WTC11 (cell line): ENCODE measurements at regions not wholly inside any gene's neighbourhood (a gene's known extent, or its start where the extent isn't known, plus 50 kb on each side); places are given as distances from the start of the nearest gene placed in this dataset.

Experiments
- ATAC-seq: fragments of 200-7000 bp; cut with Tn5 transposase; 2 replicates; pipeline ENCODE4 v1.10.0; 2021; ENCODE audit warnings: mild to moderate bottlenecking, moderate library complexity
- CTCF ChIA-PET: fragments of 300-600 bp; sonication (Branson Sonifier 250); formaldehyde crosslinking; loops from one replicate; lab custom pipeline; 2021; ENCODE audit warnings: antibody characterized with exemption; lab: Charles Lee
- POLR2A ChIA-PET: fragments of 350-600 bp; sonication (Branson Sonifier 250); formaldehyde crosslinking; loops from one replicate; lab custom pipeline; 2021; ENCODE audit warnings: antibody characterized with exemption; lab: Charles Lee
- DNase-seq: peaks from one replicate; pipeline ENCODE4 v3.0.0; 2021; ENCODE audit warnings: low spot score
- H3K27ac Mint-ChIP-seq: 2 replicates; pipeline ENCODE4 v1.8.0; 2021; ENCODE audit warnings: mixed read lengths
- H3K27me3 Mint-ChIP-seq: 2 replicates; pipeline ENCODE4 v1.8.0; 2021; ENCODE audit warnings: low read depth, mild to moderate bottlenecking, moderate library complexity, mixed read lengths
- H3K36me3 Mint-ChIP-seq: 2 replicates; pipeline ENCODE4 v1.8.0; 2021; ENCODE audit warnings: mixed read lengths
- H3K4me1 Mint-ChIP-seq: 2 replicates; pipeline ENCODE4 v1.8.0; 2022; ENCODE audit warnings: mixed read lengths
- H3K4me3 Mint-ChIP-seq: 2 replicates; pipeline ENCODE4 v1.8.0; 2021; ENCODE audit warnings: mild to moderate bottlenecking, moderate library complexity, mixed read lengths
- H3K9me3 Mint-ChIP-seq: 2 replicates; pipeline ENCODE4 v1.8.0; 2021; ENCODE audit warnings: mixed read lengths
- AFF4 ChIP-seq: sonication (generic); formaldehyde crosslinking; IDR thresholded peaks from 2 replicates; pipeline ENCODE4 v1.8.1; 2023; ENCODE audit warnings: mild to moderate bottlenecking, missing genetic modification reagents, borderline replicate concordance
- E2F4 ChIP-seq: sonication (generic); formaldehyde crosslinking; IDR thresholded peaks from 2 replicates; pipeline ENCODE4 v1.8.1; 2022; ENCODE audit warnings: low read depth, mild to moderate bottlenecking, moderate library complexity, missing genetic modification reagents, borderline replicate concordance
- GRHL2 ChIP-seq: fragments of 250-450 bp; sonication (Bioruptor Pico); IDR thresholded peaks from 2 replicates; pipeline ENCODE4 v1.8.0; 2022; ENCODE audit warnings: mild to moderate bottlenecking, moderate library complexity; ENCODE audit not compliant: insufficient replicate concordance, severe bottlenecking
- JUN ChIP-seq: sonication (generic); formaldehyde crosslinking; IDR thresholded peaks from 2 replicates; pipeline ENCODE4 v1.8.0; 2023; ENCODE audit warnings: mild to moderate bottlenecking, missing genetic modification reagents
- MYBL2 ChIP-seq: sonication (generic); formaldehyde crosslinking; IDR thresholded peaks from 2 replicates; pipeline ENCODE4 v1.8.1; 2023; ENCODE audit warnings: mild to moderate bottlenecking, moderate library complexity, missing genetic modification reagents
- PREB ChIP-seq: sonication (generic); formaldehyde crosslinking; IDR thresholded peaks from 2 replicates; pipeline ENCODE4 v1.8.1; 2022; ENCODE audit warnings: mild to moderate bottlenecking, missing genetic modification reagents, moderate library complexity, borderline replicate concordance
- PRRX2 ChIP-seq: fragments of 250-450 bp; sonication (Bioruptor Pico); IDR thresholded peaks from 2 replicates; pipeline ENCODE4 v1.8.0; 2021; ENCODE audit warnings: mild to moderate bottlenecking
- SMAD3 ChIP-seq: sonication (generic); formaldehyde crosslinking; IDR thresholded peaks from 2 replicates; pipeline ENCODE4 v1.8.0; 2022; ENCODE audit warnings: missing genetic modification reagents, mild to moderate bottlenecking, borderline replicate concordance
- ZNF263 ChIP-seq: sonication (generic); formaldehyde crosslinking; IDR thresholded peaks from 2 replicates; pipeline ENCODE4 v1.8.1; 2022; ENCODE audit warnings: low read depth, mild to moderate bottlenecking, moderate library complexity, missing genetic modification reagents
- ZNF423 ChIP-seq: fragments of 250-450 bp; sonication (Bioruptor Pico); IDR thresholded peaks from 2 replicates; pipeline ENCODE4 v2.1.2; 2022; ENCODE audit warnings: mild to moderate bottlenecking, moderate library complexity
- ZNF532 ChIP-seq: fragments of 250-450 bp; sonication (Bioruptor Pico); IDR thresholded peaks from 2 replicates; pipeline ENCODE4 v1.9.0; 2021; ENCODE audit warnings: mild to moderate bottlenecking, borderline replicate concordance
- TF ChIP-seq, protein P1 (sequence below): sonication (generic); formaldehyde crosslinking; IDR thresholded peaks from 2 replicates; pipeline ENCODE4 v1.8.0; 2022; ENCODE audit warnings: mild to moderate bottlenecking, missing genetic modification reagents
- TF ChIP-seq, protein P2 (sequence below): sonication (generic); formaldehyde crosslinking; IDR thresholded peaks from 2 replicates; pipeline ENCODE4 v1.8.1; 2022; ENCODE audit warnings: missing genetic modification reagents, borderline replicate concordance
- TF ChIP-seq, protein P3 (sequence below): sonication (generic); formaldehyde crosslinking; conservative IDR thresholded peaks from 2 replicates; pipeline ENCODE4 v1.8.1; 2023; ENCODE audit warnings: mild to moderate bottlenecking, low read depth, missing genetic modification reagents, moderate library complexity

DNA sequence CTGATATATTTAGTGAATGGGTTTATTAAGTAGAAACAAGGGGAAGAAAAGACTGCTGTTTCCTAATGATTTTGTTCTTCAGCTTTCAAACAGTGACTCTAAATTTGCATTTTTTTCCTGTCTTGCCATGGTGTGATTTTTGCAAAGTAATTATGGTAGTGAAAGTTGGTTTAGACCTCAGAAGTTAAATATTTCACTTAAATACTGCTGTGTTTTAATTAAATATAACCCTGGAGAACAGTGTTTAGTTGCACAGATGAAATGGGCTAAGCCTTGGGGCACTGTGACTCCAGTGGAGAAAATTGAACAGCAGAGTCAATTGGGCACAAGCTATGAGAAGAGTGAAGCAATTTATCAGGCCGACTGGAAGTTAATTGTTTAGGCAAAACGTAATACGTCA, 111.1 kb upstream of the MCHR2 start (continued):
- TF ChIP-seq ZNF532, result no peak
- TF ChIP-seq, protein P1, sequence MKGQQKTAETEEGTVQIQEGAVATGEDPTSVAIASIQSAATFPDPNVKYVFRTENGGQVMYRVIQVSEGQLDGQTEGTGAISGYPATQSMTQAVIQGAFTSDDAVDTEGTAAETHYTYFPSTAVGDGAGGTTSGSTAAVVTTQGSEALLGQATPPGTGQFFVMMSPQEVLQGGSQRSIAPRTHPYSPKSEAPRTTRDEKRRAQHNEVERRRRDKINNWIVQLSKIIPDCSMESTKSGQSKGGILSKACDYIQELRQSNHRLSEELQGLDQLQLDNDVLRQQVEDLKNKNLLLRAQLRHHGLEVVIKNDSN (CRISPR knock-in tag), result no peak
- no peak for TF ChIP-seq ZNF263 (CRISPR knock-in tag)
- no peak for TF ChIP-seq AFF4 (CRISPR knock-in tag)
- no peak for TF ChIP-seq MYBL2 (CRISPR knock-in tag)
- no peak for TF ChIP-seq JUN (CRISPR knock-in tag)
- TF ChIP-seq GRHL2 (CRISPR knock-in tag), result no peak
- no peak for TF ChIP-seq SMAD3

DNA sequence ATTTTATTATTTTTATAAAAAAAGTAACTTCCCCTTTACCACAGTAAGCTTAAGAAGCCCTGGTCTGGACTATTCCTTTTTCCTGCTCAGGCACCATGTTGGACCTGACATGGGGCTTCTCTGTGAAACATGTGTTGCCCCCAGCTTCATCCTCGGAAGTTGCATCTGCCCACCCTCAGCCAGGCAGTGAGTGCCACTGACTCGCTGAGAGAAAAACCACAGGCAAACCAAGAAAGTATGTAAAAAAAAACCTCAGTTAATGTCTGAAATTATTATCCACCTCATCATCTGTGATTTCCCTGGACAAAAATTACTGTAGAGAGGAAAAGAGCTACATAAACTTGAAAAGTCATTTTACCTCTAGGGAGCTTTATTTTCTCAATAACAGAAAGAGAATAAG, 109.9 kb upstream of the MCHR2 start:
- Mint-ChIP-seq H3K4me3 (no peak overlapping the region), H3K27me3 (no peaks in the 10 kb centered on the region), H3K9me3 (no peaks in the 10 kb centered on the region), H3K4me1 (peaks cover 17% of the 10 kb centered on the region), H3K36me3 (no peaks in the 10 kb centered on the region), H3K27ac (no peak overlapping the region)
- no peak for ATAC-seq
- CTCF ChIA-PET, result interaction anchor here (1.4 kb wide), 1 partner anchor 102 kb away, joined by 5 read pairs; no protein-coding TSS in a partner anchor
- no peak for DNase-seq
- POLR2A ChIA-PET, result no interaction called here
- TF ChIP-seq PRRX2 (CRISPR knock-in tag) (no peak), ZNF423 (CRISPR knock-in tag) (no peak), ZNF532 (no peak), MYBL2 (CRISPR knock-in tag) (no peak), E2F4 (CRISPR knock-in tag) (no peak), PREB (CRISPR knock-in tag) (no peak)
- TF ChIP-seq, protein P2, sequence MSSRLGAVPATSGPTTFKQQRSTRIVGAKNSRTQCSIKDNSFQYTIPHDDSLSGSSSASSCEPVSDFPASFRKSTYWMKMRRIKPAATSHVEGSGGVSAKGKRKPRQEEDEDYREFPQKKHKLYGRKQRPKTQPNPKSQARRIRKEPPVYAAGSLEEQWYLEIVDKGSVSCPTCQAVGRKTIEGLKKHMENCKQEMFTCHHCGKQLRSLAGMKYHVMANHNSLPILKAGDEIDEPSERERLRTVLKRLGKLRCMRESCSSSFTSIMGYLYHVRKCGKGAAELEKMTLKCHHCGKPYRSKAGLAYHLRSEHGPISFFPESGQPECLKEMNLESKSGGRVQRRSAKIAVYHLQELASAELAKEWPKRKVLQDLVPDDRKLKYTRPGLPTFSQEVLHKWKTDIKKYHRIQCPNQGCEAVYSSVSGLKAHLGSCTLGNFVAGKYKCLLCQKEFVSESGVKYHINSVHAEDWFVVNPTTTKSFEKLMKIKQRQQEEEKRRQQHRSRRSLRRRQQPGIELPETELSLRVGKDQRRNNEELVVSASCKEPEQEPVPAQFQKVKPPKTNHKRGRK, result no peak
- TF ChIP-seq, protein P3, sequence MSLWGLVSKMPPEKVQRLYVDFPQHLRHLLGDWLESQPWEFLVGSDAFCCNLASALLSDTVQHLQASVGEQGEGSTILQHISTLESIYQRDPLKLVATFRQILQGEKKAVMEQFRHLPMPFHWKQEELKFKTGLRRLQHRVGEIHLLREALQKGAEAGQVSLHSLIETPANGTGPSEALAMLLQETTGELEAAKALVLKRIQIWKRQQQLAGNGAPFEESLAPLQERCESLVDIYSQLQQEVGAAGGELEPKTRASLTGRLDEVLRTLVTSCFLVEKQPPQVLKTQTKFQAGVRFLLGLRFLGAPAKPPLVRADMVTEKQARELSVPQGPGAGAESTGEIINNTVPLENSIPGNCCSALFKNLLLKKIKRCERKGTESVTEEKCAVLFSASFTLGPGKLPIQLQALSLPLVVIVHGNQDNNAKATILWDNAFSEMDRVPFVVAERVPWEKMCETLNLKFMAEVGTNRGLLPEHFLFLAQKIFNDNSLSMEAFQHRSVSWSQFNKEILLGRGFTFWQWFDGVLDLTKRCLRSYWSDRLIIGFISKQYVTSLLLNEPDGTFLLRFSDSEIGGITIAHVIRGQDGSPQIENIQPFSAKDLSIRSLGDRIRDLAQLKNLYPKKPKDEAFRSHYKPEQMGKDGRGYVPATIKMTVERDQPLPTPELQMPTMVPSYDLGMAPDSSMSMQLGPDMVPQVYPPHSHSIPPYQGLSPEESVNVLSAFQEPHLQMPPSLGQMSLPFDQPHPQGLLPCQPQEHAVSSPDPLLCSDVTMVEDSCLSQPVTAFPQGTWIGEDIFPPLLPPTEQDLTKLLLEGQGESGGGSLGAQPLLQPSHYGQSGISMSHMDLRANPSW (CRISPR knock-in tag), result no peak
